ENCODE measurements at regions not wholly inside any gene's neighbourhood (a gene's known extent, or its start where the extent isn't known, plus 50 kb on each side); places are given as distances from the start of the nearest gene placed in this dataset.

- peaks cover 2% of the 10 kb centered on the region for H3K36me3 Mint-ChIP-seq (ENCODE audit: low read depth, unreplicated experiment)
- no peak overlapping the region for H3K4me3 Mint-ChIP-seq (ENCODE audit: unreplicated experiment)
- DNase-seq (ENCODE audit: low read depth) = peak; percentile 10
Measured at GRCh38 chr18:39958876-39959275, 1996.2 kb upstream of the PIK3C3 start.

GRCh38 chr18:39952816-39953215 is 2002.2 kb upstream of the PIK3C3 start:
- Mint-ChIP-seq H3K4me3 (ENCODE audit: unreplicated experiment) (no peak overlapping the region), H3K27ac (ENCODE audit: unreplicated experiment) (no peak overlapping the region), H3K9me3 (ENCODE audit: unreplicated experiment) (no peaks in the 10 kb centered on the region), H3K4me1 (ENCODE audit: low read depth, unreplicated experiment) (peaks cover 2% of the 10 kb centered on the region), H3K36me3 (ENCODE audit: low read depth, unreplicated experiment) (peaks cover 2% of the 10 kb centered on the region), H3K27me3 (ENCODE audit: low read depth, unreplicated experiment) (no peaks in the 10 kb centered on the region)
- Histone ChIP-seq H3K4me3 (ENCODE audit: insufficient read depth, low read depth, low read length) (no peak overlapping the region), H3K4me2 (ENCODE audit: low read length) (no peak overlapping the region), H3K9ac (ENCODE audit: low read length) (no peak overlapping the region), H3K9me3 (ENCODE audit: insufficient read depth, low read depth, low read length) (no peaks in the 10 kb centered on the region), H3K4me1 (ENCODE audit: insufficient read depth, low read length) (no peaks in the 10 kb centered on the region), H2AFZ (ENCODE audit: low read depth, low read length) (no peak overlapping the region), H3K27me3 (ENCODE audit: insufficient read depth, low read length) (no peaks in the 10 kb centered on the region), H3K79me2 (ENCODE audit: insufficient read depth, low read length) (no peaks in the 10 kb centered on the region), H4K20me1 (ENCODE audit: insufficient read depth, low read length) (no peaks in the 10 kb centered on the region), H3K36me3 (ENCODE audit: insufficient read depth, low read length) (no peaks in the 10 kb centered on the region), H3K27ac (ENCODE audit: low read depth, low read length) (no peak overlapping the region)
- no peak for DNase-seq (ENCODE audit: low read depth)
- no peak for FAIRE-seq
- TF ChIP-seq CTCF (IDR thresholded peaks at IDR 0.05; ENCODE audit: insufficient read depth, low read depth, low read length) (no peak), EZH2 (IDR thresholded peaks at IDR 0.05; ENCODE audit: insufficient read depth, low read length) (no peak)

More at GRCh38 chr18:39958876-39959275, 1996.2 kb upstream of the PIK3C3 start:
- no peaks in the 10 kb centered on the region for H3K27me3 Mint-ChIP-seq (ENCODE audit: low read depth, unreplicated experiment)
- H3K4me1 Mint-ChIP-seq (ENCODE audit: low read depth, unreplicated experiment) = peaks cover 22% of the 10 kb centered on the region
- no peaks in the 10 kb centered on the region for H3K9me3 Mint-ChIP-seq (ENCODE audit: unreplicated experiment)
- no peak overlapping the region for H3K4me3 ChIP-seq (ENCODE audit: insufficient read depth, low read depth, low read length)
- no peak for FAIRE-seq
- H2AFZ ChIP-seq (ENCODE audit: low read depth, low read length) = no peak overlapping the region
- peaks cover 7% of the 10 kb centered on the region for H3K4me1 ChIP-seq (ENCODE audit: insufficient read depth, low read length)
- H4K20me1 ChIP-seq (ENCODE audit: insufficient read depth, low read length) = no peaks in the 10 kb centered on the region
- no peak overlapping the region for H3K4me2 ChIP-seq (ENCODE audit: low read length)
- no peak overlapping the region for H3K27ac Mint-ChIP-seq (ENCODE audit: unreplicated experiment)
- no peaks in the 10 kb centered on the region for H3K36me3 ChIP-seq (ENCODE audit: insufficient read depth, low read length)
- H3K27me3 ChIP-seq (ENCODE audit: insufficient read depth, low read length) = no peaks in the 10 kb centered on the region
- no peaks in the 10 kb centered on the region for H3K79me2 ChIP-seq (ENCODE audit: insufficient read depth, low read length)
- H3K27ac ChIP-seq (ENCODE audit: low read depth, low read length) = no peak overlapping the region
- no peak overlapping the region for H3K9ac ChIP-seq (ENCODE audit: low read length)
- no peak for TF ChIP-seq CTCF (IDR thresholded peaks at IDR 0.05; ENCODE audit: insufficient read depth, low read depth, low read length)
- TF ChIP-seq EZH2 (IDR thresholded peaks at IDR 0.05; ENCODE audit: insufficient read depth, low read length) = no peak
- no peaks in the 10 kb centered on the region for H3K9me3 ChIP-seq (ENCODE audit: insufficient read depth, low read depth, low read length)

- Histone ChIP-seq H3K27ac (ENCODE audit: low read depth, low read length) (no peak overlapping the region), H3K4me1 (ENCODE audit: insufficient read depth, low read length) (peaks cover 11% of the 10 kb centered on the region), H3K79me2 (ENCODE audit: insufficient read depth, low read length) (no peaks in the 10 kb centered on the region), H3K4me3 (ENCODE audit: insufficient read depth, low read depth, low read length) (no peak overlapping the region), H3K9me3 (ENCODE audit: insufficient read depth, low read depth, low read length) (no peaks in the 10 kb centered on the region), H3K4me2 (ENCODE audit: low read length) (no peak overlapping the region), H3K27me3 (ENCODE audit: insufficient read depth, low read length) (no peaks in the 10 kb centered on the region), H3K36me3 (ENCODE audit: insufficient read depth, low read length) (no peaks in the 10 kb centered on the region), H2AFZ (ENCODE audit: low read depth, low read length) (no peak overlapping the region), H4K20me1 (ENCODE audit: insufficient read depth, low read length) (no peaks in the 10 kb centered on the region), H3K9ac (ENCODE audit: low read length) (no peak overlapping the region)
- Mint-ChIP-seq H3K4me1 (ENCODE audit: low read depth, unreplicated experiment) (peaks cover 12% of the 10 kb centered on the region), H3K36me3 (ENCODE audit: low read depth, unreplicated experiment) (no peaks in the 10 kb centered on the region), H3K4me3 (ENCODE audit: unreplicated experiment) (no peak overlapping the region), H3K27ac (ENCODE audit: unreplicated experiment) (no peak overlapping the region), H3K27me3 (ENCODE audit: low read depth, unreplicated experiment) (no peaks in the 10 kb centered on the region), H3K9me3 (ENCODE audit: unreplicated experiment) (no peaks in the 10 kb centered on the region)
- DNase-seq (ENCODE audit: low read depth) (peak; percentile 62), FAIRE-seq (no peak)
- TF ChIP-seq CTCF (IDR thresholded peaks at IDR 0.05; ENCODE audit: insufficient read depth, low read depth, low read length) (no peak), EZH2 (IDR thresholded peaks at IDR 0.05; ENCODE audit: insufficient read depth, low read length) (no peak)
Measured at GRCh38 chr18:39951142-39951720, 2003.8 kb upstream of the PIK3C3 start.
